GM19240 (cell line): ENCODE measurements at regions not wholly inside any gene's neighbourhood (a gene's known extent, or its start where the extent isn't known, plus 50 kb on each side); places are given as distances from the start of the nearest gene placed in this dataset.
"Not testable (repeated sequence)": the region's sequence is repeated elsewhere in the genome, so short reads cannot be mapped to it uniquely, and the experiment has no call there.

Experiments
- DNase-seq: peaks from one replicate; pipeline ENCODE4 v3.0.0; 2011; ENCODE audit warnings: low spot score; ENCODE audit not compliant: insufficient read length

DNA sequence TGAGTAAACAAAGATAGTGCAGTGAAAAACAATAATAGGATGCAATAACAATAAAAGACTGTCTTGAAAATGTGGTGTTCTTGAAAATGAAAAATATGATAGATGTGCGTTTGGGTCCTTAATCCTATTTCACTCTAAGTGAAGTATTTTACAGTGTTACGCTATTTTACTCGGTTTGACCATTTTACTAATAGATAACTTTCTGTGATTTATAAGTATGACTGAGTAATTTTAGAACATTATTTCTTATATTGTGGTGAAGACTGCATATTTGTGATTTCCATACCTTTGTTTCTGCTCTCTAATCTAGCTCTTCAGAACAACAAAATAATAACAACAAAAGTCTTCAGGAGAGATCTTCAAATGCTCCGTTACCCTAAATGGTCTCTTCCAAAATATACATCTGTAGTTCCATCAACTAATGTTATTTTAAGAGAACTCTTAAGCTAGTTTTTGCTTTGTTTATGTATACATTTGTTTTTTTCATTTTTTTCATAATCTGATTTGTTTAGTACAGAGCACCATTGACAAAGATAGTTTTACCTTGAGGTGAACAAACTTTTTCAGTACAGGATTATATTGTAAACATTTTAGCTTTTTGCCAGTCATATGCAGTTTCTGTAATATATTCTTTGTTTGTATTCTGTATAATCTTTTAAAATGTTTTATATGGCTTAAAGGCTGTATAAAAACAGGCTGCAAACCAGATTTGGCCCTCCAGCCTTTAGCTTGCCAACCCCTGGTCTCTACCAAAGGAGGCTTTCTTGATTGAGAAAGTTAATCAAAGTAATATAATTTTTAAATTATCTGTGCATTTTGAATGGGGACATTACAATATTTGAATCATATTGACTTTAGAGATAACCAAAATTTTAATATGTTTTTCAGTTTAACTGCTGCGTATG lies 1572.7 kb upstream of the PRR20A start:
- DNase-seq = no peak

DNA sequence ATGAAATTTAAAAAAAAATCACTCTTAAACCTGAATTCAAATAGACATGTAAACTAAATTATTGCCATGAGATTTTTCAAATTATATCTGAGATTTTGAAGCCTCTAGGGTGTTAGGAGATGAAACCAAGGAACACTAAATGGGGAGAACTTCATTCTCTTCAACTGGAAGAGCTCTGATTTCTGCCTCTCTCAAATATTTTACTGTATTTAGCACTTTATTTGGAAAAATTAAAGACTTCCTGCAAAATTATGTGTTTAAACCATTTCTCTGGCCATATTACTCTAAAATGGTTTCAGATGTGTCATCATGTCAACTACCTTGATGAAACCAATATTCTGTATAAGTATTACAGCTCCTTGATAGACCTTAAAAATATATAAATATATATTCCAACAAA lies 1571.6 kb upstream of the PRR20A start:
- DNase-seq = no peak

DNA sequence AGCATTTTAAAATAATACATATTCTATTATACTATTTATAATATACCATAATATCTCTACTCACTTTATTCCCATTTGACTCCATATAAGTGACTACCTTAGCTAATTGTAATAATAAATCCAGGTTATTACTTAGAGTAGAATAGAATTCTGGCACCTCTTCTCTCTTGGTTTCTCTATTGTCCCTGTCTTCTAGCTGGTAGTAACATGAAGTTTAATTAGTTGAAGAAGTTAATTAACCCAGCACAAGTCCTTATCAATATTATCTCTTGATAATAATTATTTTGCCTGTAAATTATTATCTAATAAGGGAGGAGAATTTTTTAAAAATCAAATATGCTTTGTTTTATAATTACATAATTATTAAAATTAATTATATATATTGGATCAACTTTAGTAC lies 1571.2 kb upstream of the PRR20A start:
- DNase-seq = no peak

DNA sequence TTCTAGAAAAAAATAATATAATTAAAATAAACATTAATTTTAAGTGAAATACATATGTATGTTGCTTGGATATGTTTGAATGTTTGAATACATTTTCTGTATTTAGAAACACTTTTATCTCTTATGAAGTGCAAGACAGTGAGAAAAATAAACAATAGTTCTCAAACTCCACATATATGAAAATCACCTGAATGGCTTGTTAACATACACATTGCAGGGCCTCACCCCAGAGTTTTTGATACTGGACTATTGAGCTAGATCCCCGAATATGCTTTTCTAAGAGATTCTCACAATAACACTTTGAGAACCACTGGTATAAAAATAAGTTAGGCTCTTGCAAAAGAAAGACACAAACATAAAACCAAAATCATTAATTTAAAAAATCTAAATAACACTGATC lies 1570.3 kb upstream of the PRR20A start:
- DNase-seq = no peak

DNA sequence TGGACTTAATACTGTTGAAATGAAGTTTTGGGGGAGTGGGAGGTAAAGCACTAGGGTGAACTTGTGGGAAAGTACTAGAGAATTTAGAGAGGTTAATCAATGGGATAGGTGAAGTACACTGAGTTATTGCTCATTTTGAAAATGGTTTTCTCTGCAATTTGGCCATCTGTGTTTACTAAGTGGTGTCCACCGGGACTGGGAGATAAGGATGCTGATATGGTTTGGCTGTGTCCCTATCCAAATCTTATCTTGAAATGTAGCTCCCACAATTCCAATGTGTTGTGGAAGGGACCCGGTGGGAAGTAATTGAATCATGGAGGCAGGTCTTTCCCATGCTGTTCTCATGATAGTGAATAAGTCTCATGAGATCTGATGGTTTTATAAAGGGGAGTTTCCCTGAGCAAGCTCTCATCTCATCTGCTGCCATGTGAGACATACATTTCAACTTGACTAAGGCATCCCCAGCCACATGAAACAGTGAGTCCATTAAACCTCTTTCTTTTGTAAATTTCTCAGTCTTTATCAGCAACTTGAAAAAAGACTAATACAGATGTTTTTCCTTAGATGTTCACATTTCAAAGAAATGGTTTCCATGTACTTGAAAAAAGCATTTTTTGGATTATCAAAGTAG lies 1569.4 kb upstream of the PRR20A start:
- no peak for DNase-seq

DNA sequence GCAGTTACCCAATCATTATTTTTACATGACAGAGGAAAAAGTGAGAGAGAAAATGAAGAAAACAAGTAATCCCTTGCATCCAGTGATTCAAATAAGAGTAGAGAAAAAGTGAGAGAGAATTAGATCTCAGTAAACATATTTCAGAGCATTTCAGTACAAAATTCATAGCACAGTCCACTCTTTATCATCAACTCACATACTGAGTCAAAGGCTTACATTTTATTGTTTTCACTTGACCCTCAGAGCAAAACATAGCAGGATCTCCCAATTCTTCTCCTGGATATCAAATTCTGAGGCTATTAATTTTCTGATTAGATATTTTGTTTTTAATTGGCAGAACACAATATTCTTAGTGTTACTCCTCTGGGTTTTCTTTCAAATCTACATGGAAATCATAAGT lies 1568.3 kb upstream of the PRR20A start:
- DNase-seq = no peak

DNA sequence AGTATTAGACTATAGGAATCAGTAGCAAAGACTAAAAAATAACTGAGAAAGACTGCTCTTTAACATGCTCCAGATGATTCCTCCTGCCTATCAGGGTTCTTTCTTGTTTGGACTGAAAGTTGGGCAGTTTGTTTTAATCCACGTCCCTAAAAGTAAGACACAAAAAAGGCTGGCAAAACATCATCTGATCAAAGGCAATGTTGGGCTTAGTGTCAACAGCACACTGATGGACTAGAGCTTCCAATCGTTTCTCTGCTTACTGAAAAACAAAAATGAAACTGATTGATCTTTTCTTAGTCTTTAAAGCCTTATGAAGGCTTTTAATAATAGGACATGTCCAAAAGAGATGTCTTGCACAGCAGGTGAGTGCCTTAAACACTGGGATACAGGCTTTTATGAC lies 1567.9 kb upstream of the PRR20A start:
- no peak for DNase-seq

DNA sequence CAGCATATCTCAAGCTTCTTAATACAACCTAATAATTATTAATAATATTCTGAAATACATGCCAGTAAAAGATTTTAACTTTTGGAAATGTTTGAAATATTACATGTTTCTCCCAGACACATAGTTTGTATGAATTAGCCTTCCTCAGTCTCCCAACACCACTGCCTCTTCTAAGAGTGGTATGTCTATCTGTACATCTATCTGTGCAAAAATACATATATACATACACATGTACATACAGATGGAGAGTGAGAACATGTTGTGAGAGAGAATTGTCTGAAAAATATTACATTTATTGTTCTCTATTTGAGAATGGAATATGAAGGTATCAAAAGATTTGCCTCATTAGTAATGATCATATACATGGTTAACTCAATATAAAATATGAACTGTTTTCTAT lies 1567.2 kb upstream of the PRR20A start:
- DNase-seq = no peak

DNA sequence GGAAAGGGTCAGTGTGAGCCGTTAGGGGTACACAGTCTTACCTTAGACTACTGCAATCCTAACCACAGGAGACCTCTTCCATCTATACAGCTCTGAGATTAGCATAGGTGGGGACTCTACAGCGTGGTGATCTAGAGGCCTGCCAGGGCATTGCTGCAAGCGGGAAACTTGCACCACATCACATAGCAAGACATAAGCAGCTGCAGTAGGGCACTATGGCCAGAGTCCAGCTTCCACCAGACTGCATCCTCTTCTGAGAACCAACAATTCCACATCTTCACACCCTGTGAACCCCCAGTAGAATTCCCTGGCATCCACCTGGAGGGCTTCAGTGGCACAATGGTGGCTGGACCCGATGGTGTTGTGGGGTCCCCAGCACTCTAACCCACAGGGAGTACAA lies 1564.3 kb upstream of the PRR20A start:
- DNase-seq = no peak

DNA sequence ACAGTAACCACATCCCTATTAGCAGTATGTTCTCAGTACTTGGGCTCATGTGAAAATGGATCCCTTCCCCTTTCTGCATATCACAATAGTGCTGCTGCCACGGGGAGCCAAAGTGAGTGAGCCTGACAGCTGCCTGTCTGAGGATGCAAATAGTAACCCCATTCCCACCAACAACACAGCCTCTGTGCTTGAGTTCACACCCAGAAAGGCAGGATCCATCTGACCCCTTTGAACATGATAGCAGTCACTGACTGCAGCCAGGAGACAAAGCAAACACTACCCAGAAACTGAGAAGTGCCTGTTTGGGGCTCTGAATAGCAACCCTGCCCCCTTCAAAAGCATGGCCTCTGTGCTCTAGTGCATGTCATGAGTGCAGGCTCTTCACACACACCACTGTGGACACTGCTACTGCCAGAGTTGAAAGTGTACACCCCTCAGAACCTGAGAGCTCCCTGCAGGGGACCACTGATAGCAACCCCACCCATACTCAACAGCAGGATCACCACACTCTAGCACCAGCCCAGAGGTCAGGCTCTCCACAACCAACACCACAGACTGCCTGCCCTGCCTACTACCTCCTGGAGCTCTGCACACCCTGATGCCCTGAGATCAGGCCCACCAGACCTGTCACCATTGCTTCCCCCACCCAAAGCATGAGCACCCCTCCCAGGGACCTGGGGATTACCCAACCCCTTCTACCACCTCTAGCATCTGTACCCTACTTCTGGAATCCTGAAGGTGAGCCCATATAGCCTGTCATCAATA lies 1563.5 kb upstream of the PRR20A start:
- DNase-seq = no peak

DNA sequence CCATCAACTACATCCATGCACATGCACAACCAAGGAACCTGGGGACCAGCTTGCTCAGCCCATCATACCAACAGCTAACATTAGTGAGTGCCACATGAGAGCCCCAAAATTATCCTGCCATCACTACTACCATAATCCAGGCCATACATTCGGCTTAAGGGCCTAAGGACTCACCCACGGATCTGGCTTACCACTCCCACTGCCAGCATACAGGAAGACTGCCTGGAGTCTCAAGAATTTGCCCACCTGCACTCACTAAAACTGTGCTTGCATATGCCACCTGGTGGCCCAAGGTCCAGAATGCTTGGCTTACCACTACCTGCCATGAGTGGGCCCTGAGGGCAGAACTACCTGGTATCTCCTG lies 1562.9 kb upstream of the PRR20A start:
- no peak for DNase-seq

DNA sequence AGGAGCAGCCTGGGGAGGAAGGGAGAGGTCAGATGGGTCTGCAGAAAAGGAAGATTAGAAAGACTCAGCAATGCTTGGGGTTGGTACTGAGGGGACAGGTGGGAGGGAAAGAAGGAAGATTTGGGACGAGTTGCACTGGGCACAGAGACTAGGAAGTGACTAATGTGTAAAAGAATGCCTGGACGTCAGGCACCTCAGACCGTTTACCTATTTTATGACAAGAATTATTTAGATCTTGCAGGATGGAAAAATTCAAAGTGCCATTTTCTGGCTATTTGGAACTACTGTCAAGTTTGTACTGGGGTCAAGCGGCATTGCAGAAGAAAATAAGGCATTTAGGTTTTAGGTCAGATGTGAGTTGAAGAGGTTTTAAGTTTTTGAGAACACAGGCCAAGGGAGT lies 1558.4 kb upstream of the PRR20A start:
- not testable (repeated sequence) for DNase-seq

DNA sequence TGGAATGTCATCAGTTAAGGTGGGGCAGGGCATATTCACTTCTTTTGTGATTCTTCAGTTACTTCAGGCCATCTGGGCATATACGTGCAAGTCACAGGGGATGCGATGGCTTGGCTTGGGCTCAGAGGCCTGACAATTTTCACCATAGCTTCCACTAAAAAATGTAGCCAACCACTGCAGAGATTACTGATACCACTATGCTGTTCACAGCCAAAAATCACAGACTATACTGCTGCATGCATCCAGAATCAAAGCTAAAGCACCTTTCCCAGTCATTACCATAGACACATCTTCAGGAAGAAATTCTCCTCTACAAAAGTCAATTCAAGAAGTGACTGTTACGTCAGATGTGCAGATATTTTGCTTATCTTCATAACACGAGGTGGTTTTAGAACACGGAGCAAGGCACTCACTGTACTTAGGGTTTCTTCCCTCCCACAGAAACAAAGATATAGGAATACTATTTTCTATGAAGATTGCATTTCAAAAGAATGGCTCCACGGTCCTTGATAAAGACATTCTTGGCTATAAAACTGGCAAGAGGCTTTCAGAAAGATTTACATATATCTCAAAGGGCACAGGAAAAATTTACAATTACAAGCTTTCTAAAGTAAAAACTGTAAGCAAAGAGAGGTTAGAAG lies 1556.6 kb upstream of the PRR20A start:
- no peak for DNase-seq

DNA sequence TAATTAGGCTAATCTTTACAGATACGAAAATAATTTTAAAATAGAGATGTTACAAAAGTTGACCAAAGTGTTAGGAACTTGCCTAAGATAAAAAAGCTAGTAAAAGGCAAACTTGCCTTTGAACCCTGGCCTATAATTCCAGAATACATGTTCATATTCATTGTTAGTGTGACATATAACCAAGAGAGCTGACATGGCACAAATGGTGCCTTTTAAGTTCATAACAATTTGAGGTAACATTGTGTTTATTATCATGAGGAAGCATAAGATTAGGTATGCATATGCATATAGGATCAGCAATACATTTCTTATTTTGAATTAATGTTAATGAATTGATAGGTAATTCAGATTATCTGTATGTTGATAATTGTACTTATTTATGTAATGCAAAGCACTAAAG lies 1537.9 kb upstream of the PRR20A start:
- no peak for DNase-seq

DNA sequence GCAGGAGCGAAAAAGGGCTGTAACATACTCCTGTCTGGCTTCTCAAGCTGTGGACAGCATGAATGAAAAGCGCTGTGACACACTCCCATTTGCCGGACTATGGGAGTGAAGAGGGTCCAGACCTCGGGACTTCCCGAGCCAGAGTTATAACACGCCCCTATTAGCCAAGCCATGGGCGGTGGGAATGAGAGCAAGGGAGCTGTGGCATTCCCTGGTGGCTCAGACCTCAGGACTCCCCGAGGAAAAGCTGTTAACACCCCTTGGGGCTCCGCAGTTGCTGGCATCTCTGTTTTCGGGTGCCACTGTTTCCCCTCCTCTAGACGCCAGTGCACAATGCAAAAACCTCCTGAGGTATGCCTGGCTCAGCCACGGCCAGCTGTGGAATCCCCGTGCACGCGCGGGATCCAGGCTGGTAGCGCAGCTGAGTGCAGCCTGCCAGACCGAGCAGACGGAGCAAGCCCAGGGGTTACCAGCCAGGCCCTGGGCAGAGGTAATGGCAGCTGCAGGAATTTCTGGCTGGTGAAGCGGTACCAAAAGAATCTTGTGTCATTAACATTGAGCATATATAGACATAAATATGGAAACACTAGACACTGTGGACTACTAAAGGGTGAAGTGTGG lies 1534.6 kb upstream of the PRR20A start:
- no peak for DNase-seq

DNA sequence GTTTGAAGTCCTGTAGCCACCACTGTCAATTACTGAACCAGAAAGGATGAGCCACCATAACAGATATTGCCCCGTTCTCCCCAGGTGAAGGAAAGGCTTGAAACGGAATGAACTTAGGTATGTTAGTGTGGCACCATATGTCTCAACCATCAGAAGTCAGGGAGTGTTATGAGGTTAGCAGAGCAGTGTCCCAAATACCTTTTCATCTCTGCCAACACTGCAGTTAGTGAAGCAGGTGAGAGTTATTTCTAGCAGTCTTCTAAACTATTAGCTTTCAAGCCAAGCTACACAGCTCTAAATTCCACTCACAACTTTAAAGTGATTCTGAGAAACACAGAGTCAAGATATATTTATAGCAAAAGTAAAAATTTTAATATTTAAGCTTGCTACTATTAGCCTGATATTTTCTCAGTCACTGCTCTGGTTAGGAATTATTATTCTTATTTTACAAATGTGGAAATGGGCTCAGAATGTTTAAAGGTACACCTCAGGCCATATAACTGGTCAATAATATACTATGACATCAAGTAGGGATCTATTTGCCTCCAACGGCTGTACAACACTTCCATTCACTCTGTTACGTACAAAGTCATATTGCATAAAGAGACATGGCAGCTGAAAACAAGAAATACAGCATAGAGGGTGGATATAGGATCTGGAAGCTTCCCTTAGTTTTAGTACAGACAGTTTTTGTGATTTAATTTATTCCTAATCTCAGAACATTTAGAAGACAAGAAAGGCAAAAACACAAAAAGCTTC lies 1527.1 kb upstream of the PRR20A start:
- DNase-seq = no peak

DNA sequence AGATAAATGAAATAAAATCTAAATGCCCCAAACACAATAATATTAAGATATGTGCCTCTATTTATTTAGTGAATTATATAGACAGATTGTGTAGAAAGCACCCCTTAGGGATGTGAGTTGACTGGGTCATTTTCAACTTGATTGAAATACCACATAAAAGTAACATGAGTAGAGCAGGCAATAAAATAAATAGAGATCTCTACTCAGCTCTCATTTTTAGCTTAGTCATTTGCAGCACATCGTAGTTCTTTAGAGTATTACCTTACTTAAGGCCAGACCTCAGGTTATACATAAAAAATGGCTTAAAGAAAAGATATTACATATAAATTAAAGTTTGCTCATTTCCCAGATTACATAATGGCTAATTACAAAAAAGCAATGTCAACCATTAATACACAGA lies 1525.6 kb upstream of the PRR20A start:
- DNase-seq = no peak

DNA sequence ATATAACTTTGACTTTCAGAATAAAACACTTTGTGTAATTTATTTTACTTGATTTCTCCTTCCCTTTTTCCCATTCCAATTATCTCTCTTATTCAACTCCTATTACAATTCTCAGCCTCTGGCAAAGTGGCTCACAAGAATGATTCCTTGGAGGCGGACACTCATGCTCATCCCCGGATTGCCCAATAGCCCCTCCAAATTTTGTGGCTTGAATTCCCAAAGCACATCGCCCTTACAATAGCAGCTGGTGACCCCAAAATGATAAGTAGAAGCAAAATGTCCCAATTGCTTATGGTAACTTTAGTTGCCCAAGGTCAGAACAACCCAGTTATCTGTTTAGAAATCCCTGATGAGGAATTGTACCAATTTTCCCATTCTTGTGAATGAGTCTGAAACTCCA lies 1523.5 kb upstream of the PRR20A start:
- no peak for DNase-seq

DNA sequence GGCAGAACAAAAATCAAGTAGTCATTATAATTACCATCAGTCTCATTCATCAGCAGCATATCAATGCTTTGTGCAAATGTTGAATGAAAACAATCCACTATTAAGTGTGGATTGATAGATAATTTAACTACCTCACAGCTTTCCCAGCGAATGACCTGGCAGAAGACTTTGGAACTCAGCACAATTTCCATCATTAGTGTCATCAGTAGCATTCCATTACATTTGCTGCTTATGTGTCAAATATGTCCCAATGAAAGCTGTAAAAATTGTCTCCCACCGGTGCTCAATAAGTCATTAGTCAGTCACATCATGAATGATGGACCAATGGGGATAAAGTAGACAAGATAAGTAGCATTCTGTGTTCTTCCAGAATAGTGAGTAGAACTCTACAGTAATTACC lies 1513.5 kb upstream of the PRR20A start:
- DNase-seq = no peak

DNA sequence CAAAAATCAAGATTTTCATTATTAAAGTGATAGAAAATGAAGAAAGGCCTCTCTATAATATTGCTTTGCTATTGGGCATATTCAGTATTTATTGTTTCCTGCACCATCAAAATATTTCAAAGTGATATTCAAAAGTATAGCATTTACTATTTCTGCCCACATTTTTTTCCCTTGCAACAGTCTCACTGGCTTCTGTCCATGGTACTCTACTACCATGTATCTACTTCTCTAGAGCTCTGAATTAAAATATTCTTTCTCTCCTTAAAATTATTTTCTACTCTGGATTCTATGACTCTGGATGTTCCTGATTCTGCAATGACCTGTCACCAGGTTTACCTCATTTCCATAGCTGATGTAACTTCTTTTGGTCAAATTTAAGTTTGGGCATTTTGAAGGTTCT lies 1508.3 kb upstream of the PRR20A start:
- no peak for DNase-seq

DNA sequence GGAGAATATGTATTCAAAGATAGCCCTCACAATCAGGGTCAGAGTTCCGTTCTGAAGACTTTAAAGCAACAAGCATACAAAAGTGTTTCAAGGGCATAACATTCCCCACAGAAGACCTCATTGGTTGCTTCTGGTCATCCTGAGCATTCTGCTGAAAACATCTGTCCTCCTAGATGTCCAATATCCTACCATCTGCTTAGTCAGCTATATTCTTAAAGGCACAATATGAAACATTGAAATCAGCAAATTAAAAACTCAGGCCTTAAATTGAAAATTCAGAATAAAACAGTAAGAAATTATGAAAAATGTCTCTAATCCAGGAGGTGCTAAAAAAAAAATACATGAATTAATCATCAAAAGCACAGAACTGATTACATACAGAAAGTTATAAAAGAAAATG lies 1491.2 kb upstream of the PRR20A start:
- DNase-seq = no peak
